Liver (tissue), 8 donors: ENCODE measurements at regions not wholly inside any gene's neighbourhood (a gene's known extent, or its start where the extent isn't known, plus 50 kb on each side); places are given as distances from the start of the nearest gene placed in this dataset.

Source experiments
- DNase-seq: peaks from one replicate; pipeline ENCODE4 v3.0.0-alpha.2; 2017; ENCODE audit warnings: low spot score
- H3K27ac ChIP-seq, 2 donors: one replicate each; pipeline ENCODE4 v1.7.0; 2013; ENCODE audit warnings: inconsistent platforms in 2 of 2, low read length in 2 of 2, control low read depth in 1 of 2, low read depth in 1 of 2, mild to moderate bottlenecking in 1 of 2
- H3K27me3 ChIP-seq, 4 donors: one replicate each; pipeline versions ENCODE4 v1.6.1 to v1.7.0; 2013; ENCODE audit warnings: low read length in 3 of 4, inconsistent platforms in 1 of 4, mild to moderate bottlenecking in 1 of 4, moderate library complexity in 1 of 4; ENCODE audit not compliant: control insufficient read depth in 4 of 4, insufficient read depth in 4 of 4
- H3K36me3 ChIP-seq, 4 donors: one replicate each; pipeline versions ENCODE4 v1.6.1 to v1.7.0; 2013; ENCODE audit warnings: low read length in 3 of 4, mild to moderate bottlenecking in 3 of 4, low read depth in 1 of 4, moderate library complexity in 1 of 4; ENCODE audit not compliant: control insufficient read depth in 4 of 4, insufficient read depth in 3 of 4
- H3K4me1 ChIP-seq, 4 donors: one replicate each; pipeline versions ENCODE4 v1.6.1 to v1.7.0; 2013; ENCODE audit warnings: low read length in 3 of 4, mild to moderate bottlenecking in 3 of 4, moderate library complexity in 1 of 4; ENCODE audit not compliant: control insufficient read depth in 4 of 4, insufficient read depth in 4 of 4
- H3K4me3 ChIP-seq, 3 donors: one replicate each; pipeline versions ENCODE4 v1.6.1 to v1.7.0; 2013; ENCODE audit warnings: low read length in 3 of 3, control low read depth in 1 of 3, low read depth in 1 of 3, mild to moderate bottlenecking in 1 of 3
- H3K9ac ChIP-seq, 2 donors: one replicate each; pipeline ENCODE4 v1.7.0; 2013; ENCODE audit warnings: low read length in 2 of 2, mild to moderate bottlenecking in 2 of 2, moderate library complexity in 2 of 2, control low read depth in 1 of 2, low read depth in 1 of 2
- H3K9me3 ChIP-seq, 4 donors: one replicate each; pipeline versions ENCODE4 v1.6.1 to v1.7.0; 2013; ENCODE audit warnings: low read length in 3 of 4; ENCODE audit not compliant: control insufficient read depth in 4 of 4
- ATF3 ChIP-seq: IDR thresholded peaks from 2 replicates; pipeline ENCODE4 v1.6.1; 2016; ENCODE audit warnings: antibody characterized with exemption
- FOXA1 ChIP-seq: IDR thresholded peaks from 2 replicates; pipeline ENCODE4 v1.6.1; 2016; ENCODE audit warnings: antibody characterized with exemption
- FOXA2 ChIP-seq: IDR thresholded peaks from 2 replicates; pipeline ENCODE4 v1.6.1; 2016; ENCODE audit warnings: antibody characterized with exemption
- GABPA ChIP-seq, 2 donors: IDR thresholded peaks in 1 of 2; conservative IDR thresholded peaks in 1 of 2; 2 replicates each; pipeline ENCODE4 v1.6.1; 2016; ENCODE audit warnings: antibody characterized with exemption in 2 of 2, mild to moderate bottlenecking in 1 of 2, moderate library complexity in 1 of 2
- HNF4A ChIP-seq, 2 donors: conservative IDR thresholded peaks; 2 replicates each; pipeline ENCODE4 v1.6.1; 2016; ENCODE audit warnings: antibody characterized with exemption in 2 of 2, mild to moderate bottlenecking in 2 of 2
- HNF4G ChIP-seq: IDR thresholded peaks from 2 replicates; pipeline ENCODE4 v1.6.1; 2016; ENCODE audit warnings: antibody characterized with exemption
- NR2F2 ChIP-seq: IDR thresholded peaks from 2 replicates; pipeline ENCODE4 v1.6.1; 2016; ENCODE audit warnings: antibody characterized with exemption
- RAD21 ChIP-seq, 2 donors: IDR thresholded peaks; 2 replicates each; pipeline ENCODE4 v1.6.1; 2016; ENCODE audit warnings: antibody characterized with exemption in 2 of 2, mild to moderate bottlenecking in 2 of 2
- RXRA ChIP-seq, 2 donors: IDR thresholded peaks; 2 replicates each; pipeline ENCODE4 v1.6.1; 2017 to 2018; ENCODE audit warnings: antibody characterized with exemption in 2 of 2, mild to moderate bottlenecking in 1 of 2
- SP1 ChIP-seq: IDR thresholded peaks from 2 replicates; pipeline ENCODE4 v1.6.1; 2018; ENCODE audit warnings: antibody characterized with exemption, mild to moderate bottlenecking
- TAF1 ChIP-seq: conservative IDR thresholded peaks from 2 replicates; pipeline ENCODE4 v1.6.1; 2016; ENCODE audit warnings: antibody characterized with exemption, mild to moderate bottlenecking
- YY1 ChIP-seq: IDR thresholded peaks from 2 replicates; pipeline ENCODE4 v1.6.1; 2016; ENCODE audit warnings: antibody characterized with exemption, mild to moderate bottlenecking
- WGBS: extraction: QIAGEN DNeasy Blood & Tissue Kit; methylation state at CpG from one replicate; pipeline ENCODE4 v1.1.7; 2013; 5-methylcytosine and 5-hydroxymethylcytosine counted together
- TF ChIP-seq, protein P1 (sequence below): fragments of 150-350 bp; IDR thresholded peaks from 2 replicates; pipeline ENCODE4 v1.5.1; 2017; ENCODE audit warnings: improper control_type of control experiment, low read depth, low read length; ENCODE audit not compliant: missing input control
- TF ChIP-seq, protein P2 (sequence below): IDR thresholded peaks from 2 replicates; pipeline ENCODE4 v1.6.1; 2016; ENCODE audit warnings: antibody characterized with exemption, mild to moderate bottlenecking
- TF ChIP-seq, protein P3 (sequence below): IDR thresholded peaks from 2 replicates; pipeline ENCODE4 v1.6.1; 2016; ENCODE audit warnings: antibody characterized with exemption
- TF ChIP-seq, protein P4 (sequence below): IDR thresholded peaks from 2 replicates; pipeline ENCODE4 v1.6.1; 2016; ENCODE audit warnings: antibody characterized with exemption
- donor health status: healthy.
- donor health status: healthy.
- donor health status: healthy.
- donor health status: healthy.
- donor health status: healthy.

DNA sequence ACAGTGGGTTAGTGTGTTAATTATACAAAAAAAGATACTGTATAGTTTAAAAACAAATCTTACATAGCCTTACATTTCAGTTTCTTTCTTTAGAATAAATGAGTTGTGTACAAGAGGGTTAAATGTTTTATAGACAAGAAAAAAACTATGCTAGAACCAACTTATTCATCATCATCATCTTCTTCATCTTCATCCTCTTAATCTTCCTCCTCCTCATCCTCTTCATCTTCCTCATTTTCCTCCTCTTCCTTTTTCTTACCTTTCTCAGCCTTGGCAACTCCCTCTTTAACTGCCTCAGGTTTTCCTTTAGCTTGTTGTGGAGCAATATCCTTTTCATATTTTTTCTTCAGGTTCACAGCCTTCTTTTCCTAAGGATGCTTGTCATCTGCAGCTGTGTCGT, 53.7 kb downstream of the RPS12 start:
- no peaks in the 10 kb centered on the region for H3K36me3 ChIP-seq
- H3K4me3 ChIP-seq, result no peak overlapping the region
- H3K27ac ChIP-seq, result no peak overlapping the region
- no peak overlapping the region for H3K9ac ChIP-seq
- WGBS, result 86% methylated on average over 1 of the region's 1 CpG
- H3K9me3 ChIP-seq, result no peaks in the 10 kb centered on the region
- no peaks in the 10 kb centered on the region for H3K4me1 ChIP-seq
- TF ChIP-seq, protein P1, sequence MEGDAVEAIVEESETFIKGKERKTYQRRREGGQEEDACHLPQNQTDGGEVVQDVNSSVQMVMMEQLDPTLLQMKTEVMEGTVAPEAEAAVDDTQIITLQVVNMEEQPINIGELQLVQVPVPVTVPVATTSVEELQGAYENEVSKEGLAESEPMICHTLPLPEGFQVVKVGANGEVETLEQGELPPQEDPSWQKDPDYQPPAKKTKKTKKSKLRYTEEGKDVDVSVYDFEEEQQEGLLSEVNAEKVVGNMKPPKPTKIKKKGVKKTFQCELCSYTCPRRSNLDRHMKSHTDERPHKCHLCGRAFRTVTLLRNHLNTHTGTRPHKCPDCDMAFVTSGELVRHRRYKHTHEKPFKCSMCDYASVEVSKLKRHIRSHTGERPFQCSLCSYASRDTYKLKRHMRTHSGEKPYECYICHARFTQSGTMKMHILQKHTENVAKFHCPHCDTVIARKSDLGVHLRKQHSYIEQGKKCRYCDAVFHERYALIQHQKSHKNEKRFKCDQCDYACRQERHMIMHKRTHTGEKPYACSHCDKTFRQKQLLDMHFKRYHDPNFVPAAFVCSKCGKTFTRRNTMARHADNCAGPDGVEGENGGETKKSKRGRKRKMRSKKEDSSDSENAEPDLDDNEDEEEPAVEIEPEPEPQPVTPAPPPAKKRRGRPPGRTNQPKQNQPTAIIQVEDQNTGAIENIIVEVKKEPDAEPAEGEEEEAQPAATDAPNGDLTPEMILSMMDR, result no peak
- TF ChIP-seq SP1, result no peak
- TF ChIP-seq, protein P2, sequence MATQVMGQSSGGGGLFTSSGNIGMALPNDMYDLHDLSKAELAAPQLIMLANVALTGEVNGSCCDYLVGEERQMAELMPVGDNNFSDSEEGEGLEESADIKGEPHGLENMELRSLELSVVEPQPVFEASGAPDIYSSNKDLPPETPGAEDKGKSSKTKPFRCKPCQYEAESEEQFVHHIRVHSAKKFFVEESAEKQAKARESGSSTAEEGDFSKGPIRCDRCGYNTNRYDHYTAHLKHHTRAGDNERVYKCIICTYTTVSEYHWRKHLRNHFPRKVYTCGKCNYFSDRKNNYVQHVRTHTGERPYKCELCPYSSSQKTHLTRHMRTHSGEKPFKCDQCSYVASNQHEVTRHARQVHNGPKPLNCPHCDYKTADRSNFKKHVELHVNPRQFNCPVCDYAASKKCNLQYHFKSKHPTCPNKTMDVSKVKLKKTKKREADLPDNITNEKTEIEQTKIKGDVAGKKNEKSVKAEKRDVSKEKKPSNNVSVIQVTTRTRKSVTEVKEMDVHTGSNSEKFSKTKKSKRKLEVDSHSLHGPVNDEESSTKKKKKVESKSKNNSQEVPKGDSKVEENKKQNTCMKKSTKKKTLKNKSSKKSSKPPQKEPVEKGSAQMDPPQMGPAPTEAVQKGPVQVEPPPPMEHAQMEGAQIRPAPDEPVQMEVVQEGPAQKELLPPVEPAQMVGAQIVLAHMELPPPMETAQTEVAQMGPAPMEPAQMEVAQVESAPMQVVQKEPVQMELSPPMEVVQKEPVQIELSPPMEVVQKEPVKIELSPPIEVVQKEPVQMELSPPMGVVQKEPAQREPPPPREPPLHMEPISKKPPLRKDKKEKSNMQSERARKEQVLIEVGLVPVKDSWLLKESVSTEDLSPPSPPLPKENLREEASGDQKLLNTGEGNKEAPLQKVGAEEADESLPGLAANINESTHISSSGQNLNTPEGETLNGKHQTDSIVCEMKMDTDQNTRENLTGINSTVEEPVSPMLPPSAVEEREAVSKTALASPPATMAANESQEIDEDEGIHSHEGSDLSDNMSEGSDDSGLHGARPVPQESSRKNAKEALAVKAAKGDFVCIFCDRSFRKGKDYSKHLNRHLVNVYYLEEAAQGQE, result no peak
- TF ChIP-seq FOXA2, result no peak
- TF ChIP-seq, protein P3, sequence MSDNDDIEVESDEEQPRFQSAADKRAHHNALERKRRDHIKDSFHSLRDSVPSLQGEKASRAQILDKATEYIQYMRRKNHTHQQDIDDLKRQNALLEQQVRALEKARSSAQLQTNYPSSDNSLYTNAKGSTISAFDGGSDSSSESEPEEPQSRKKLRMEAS, result no peak
- no peak for TF ChIP-seq RAD21 (IDR thresholded peaks at IDR 0.05)
- TF ChIP-seq YY1, result no peak
- no peak for TF ChIP-seq RXRA (IDR thresholded peaks at IDR 0.05)
- TF ChIP-seq HNF4G, result no peak
- no peak for TF ChIP-seq HNF4A (conservative IDR thresholded peaks at IDR 0.05)
- TF ChIP-seq TAF1, result no peak
- no peak for TF ChIP-seq ATF3
- no peak for DNase-seq
- peaks cover 0 to 3% (median 0%) of the 10 kb centered on the region in 4 donors for H3K27me3 ChIP-seq

- no peaks in the 10 kb centered on the region for H3K4me1 ChIP-seq
- TF ChIP-seq FOXA2, result no peak
- TF ChIP-seq ATF3, result no peak
- TF ChIP-seq NR2F2, result no peak
- no peak for TF ChIP-seq RXRA (IDR thresholded peaks at IDR 0.05)
- no peak for TF ChIP-seq TAF1
- TF ChIP-seq SP1, result no peak
- TF ChIP-seq HNF4A (conservative IDR thresholded peaks at IDR 0.05), result no peak
- TF ChIP-seq HNF4G, result no peak
- TF ChIP-seq YY1, result no peak
- TF ChIP-seq, protein P2, result no peak
- TF ChIP-seq FOXA1, result no peak
- TF ChIP-seq, protein P4, sequence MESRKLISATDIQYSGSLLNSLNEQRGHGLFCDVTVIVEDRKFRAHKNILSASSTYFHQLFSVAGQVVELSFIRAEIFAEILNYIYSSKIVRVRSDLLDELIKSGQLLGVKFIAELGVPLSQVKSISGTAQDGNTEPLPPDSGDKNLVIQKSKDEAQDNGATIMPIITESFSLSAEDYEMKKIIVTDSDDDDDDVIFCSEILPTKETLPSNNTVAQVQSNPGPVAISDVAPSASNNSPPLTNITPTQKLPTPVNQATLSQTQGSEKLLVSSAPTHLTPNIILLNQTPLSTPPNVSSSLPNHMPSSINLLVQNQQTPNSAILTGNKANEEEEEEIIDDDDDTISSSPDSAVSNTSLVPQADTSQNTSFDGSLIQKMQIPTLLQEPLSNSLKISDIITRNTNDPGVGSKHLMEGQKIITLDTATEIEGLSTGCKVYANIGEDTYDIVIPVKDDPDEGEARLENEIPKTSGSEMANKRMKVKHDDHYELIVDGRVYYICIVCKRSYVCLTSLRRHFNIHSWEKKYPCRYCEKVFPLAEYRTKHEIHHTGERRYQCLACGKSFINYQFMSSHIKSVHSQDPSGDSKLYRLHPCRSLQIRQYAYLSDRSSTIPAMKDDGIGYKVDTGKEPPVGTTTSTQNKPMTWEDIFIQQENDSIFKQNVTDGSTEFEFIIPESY, result no peak
- TF ChIP-seq, protein P3, result no peak
- no peak for TF ChIP-seq GABPA (IDR thresholded peaks at IDR 0.05 in 1 of 2, conservative IDR thresholded peaks at IDR 0.05 in 1 of 2)
- no peak for TF ChIP-seq RAD21 (IDR thresholded peaks at IDR 0.05)
- TF ChIP-seq, protein P1, result no peak
- no peaks in the 10 kb centered on the region for H3K27me3 ChIP-seq
- H3K9ac ChIP-seq, result no peak overlapping the region
- 94% methylated on average over 1 of the region's 1 CpG for WGBS
- H3K4me3 ChIP-seq, result no peak overlapping the region
- no peak for DNase-seq
- no peaks in the 10 kb centered on the region for H3K36me3 ChIP-seq
- H3K27ac ChIP-seq, result no peak overlapping the region
- peaks cover 3 to 10% (median 6%) of the 10 kb centered on the region in 4 donors for H3K9me3 ChIP-seq
These were observed 58.6 kb downstream of the RPS12 start for GRCh38 chr6:132872923-132873322.
